ENCODE measurements at regions not wholly inside any gene's neighbourhood (a gene's known extent, or its start where the extent isn't known, plus 50 kb on each side); places are given as distances from the start of the nearest gene placed in this dataset.
A peak's percentile ranks its signal among the peaks of the same experiment; 100 is the strongest.

- 77% methylated on average over 4 of the region's 4 CpGs for WGBS
- Histone ChIP-seq H3K9me3 (peaks cover 0 to 4% (median 1%) of the 10 kb centered on the region in 4 donors), H3K36me3 (no peaks in the 10 kb centered on the region), H3K27me3 (no peaks in the 10 kb centered on the region), H3K4me1 (peaks cover 0 to 8% (median 2%) of the 10 kb centered on the region in 4 donors), H3K4me3 (no peak overlapping the region), H3K27ac (replicated peaks in 1 of 4) (no peak overlapping the region)
- intact Hi-C loops (cut with DNase I), result no loop called here
- no peak for DNase-seq (ENCODE audit: extremely low spot score)
- TF ChIP-seq POLR2A (IDR thresholded peaks at IDR 0.05; ENCODE audit: low read depth), result no peak
- TF ChIP-seq CTCF (IDR thresholded peaks at IDR 0.05), result no peak
- TF ChIP-seq POLR2AphosphoS5 (IDR thresholded peaks at IDR 0.05), result no peak
- TF ChIP-seq EP300 (IDR thresholded peaks at IDR 0.05), result no peak
These were observed 390.8 kb downstream of the GJA1 start for GRCh38 chr6:121826156-121826810.

GRCh38 chr6:121828146-121828886, 392.9 kb downstream of the GJA1 start:
- intact Hi-C loops (cut with DNase I), result no loop called here
- Histone ChIP-seq H3K4me1 (peaks cover 0 to 8% (median 4%) of the 10 kb centered on the region in 4 donors), H3K36me3 (no peaks in the 10 kb centered on the region), H3K9me3 (no peaks in the 10 kb centered on the region), H3K4me3 (no peak overlapping the region), H3K27ac (replicated peaks in 1 of 4) (no peak overlapping the region), H3K27me3 (no peaks in the 10 kb centered on the region)
- 72% methylated on average over 5 of the region's 5 CpGs for WGBS
- DNase-seq (ENCODE audit: extremely low spot score), result no peak
- TF ChIP-seq POLR2AphosphoS5 (IDR thresholded peaks at IDR 0.05) (no peak), EP300 (IDR thresholded peaks at IDR 0.05) (no peak), POLR2A (IDR thresholded peaks at IDR 0.05; ENCODE audit: low read depth) (no peak), CTCF (IDR thresholded peaks at IDR 0.05) (no peak)

- Histone ChIP-seq H3K4me1 (peaks cover 2 to 8% (median 4%) of the 10 kb centered on the region in 4 donors), H3K9me3 (no peaks in the 10 kb centered on the region), H3K4me3 (no peak overlapping the region), H3K27ac (replicated peaks in 1 of 4) (peak overlapping the region in 1 of 4 donors; percentile 2), H3K27me3 (no peaks in the 10 kb centered on the region), H3K36me3 (no peaks in the 10 kb centered on the region)
- no peak for TF ChIP-seq EP300 (IDR thresholded peaks at IDR 0.05)
- no peak for TF ChIP-seq CTCF (IDR thresholded peaks at IDR 0.05)
- no peak for TF ChIP-seq POLR2AphosphoS5 (IDR thresholded peaks at IDR 0.05)
- no peak for TF ChIP-seq POLR2A (IDR thresholded peaks at IDR 0.05; ENCODE audit: low read depth)
- intact Hi-C loops (cut with DNase I), result no loop called here
- no peak for DNase-seq (ENCODE audit: extremely low spot score)
- WGBS, result 86% methylated on average over 1 of the region's 1 CpG
These were observed 395.3 kb downstream of the GJA1 start for GRCh38 chr6:121830736-121831135.

GRCh38 chr6:121835662-121836061, 400.2 kb downstream of the GJA1 start:
- no peak for TF ChIP-seq EP300 (IDR thresholded peaks at IDR 0.05)
- TF ChIP-seq POLR2A (IDR thresholded peaks at IDR 0.05; ENCODE audit: low read depth), result no peak
- TF ChIP-seq POLR2AphosphoS5 (IDR thresholded peaks at IDR 0.05), result no peak
- no peak for TF ChIP-seq CTCF (IDR thresholded peaks at IDR 0.05)
- Histone ChIP-seq H3K4me1 (peaks cover 4 to 6% (median 5%) of the 10 kb centered on the region in 4 donors), H3K4me3 (no peak overlapping the region), H3K36me3 (no peaks in the 10 kb centered on the region), H3K27me3 (no peaks in the 10 kb centered on the region), H3K27ac (replicated peaks in 1 of 4) (no peak overlapping the region), H3K9me3 (no peaks in the 10 kb centered on the region)
- 58% methylated on average over 2 of the region's 2 CpGs for WGBS
- intact Hi-C loops (cut with DNase I), result no loop called here
- DNase-seq (ENCODE audit: extremely low spot score), result no peak
